ENCODE measurements at regions not wholly inside any gene's neighbourhood (a gene's known extent, or its start where the extent isn't known, plus 50 kb on each side); places are given as distances from the start of the nearest gene placed in this dataset.

DNA sequence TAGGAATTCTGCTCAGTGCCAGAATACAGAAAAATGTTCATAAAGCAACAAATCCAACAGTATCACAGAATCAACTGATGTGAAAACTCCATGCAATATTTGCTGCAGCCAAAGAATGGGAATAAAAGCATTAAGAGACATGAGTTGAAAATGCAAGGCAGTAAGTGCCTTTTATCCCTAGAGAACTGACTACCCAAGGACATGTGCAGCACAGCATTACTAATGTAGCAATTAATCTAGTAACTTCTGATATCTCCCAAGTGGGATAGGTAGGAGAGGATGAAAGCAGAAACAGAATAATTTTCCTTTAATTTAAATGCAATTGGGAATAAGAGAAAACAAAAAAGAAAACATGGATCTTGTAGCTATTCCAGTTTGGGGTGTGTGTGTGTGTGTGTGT, 497.5 kb upstream of the CBLB start:
- DNase-seq = no peak

DNA sequence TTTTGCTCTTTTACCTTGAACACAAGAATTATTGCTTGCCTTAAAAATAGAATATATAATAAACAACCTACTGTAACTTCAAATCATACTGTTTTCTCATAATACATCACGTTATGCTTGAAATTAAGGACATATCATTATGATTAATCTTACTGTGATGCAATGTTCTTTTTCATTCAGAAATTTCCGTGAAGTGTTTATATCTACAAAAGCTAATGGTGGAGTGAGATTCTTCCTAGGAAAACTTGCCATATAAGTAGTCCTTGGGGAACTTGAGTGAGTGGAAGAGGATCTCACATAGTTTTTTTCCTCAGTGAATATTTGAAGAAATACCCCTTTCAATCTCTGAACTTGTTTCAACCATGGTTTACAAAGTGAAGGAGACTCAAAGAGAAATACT, 498.7 kb upstream of the CBLB start:
- DNase-seq = no peak

GRCh38 chr3:106371221-106371970, 502.6 kb upstream of the CBLB start:
- DNase-seq = no peak

DNA sequence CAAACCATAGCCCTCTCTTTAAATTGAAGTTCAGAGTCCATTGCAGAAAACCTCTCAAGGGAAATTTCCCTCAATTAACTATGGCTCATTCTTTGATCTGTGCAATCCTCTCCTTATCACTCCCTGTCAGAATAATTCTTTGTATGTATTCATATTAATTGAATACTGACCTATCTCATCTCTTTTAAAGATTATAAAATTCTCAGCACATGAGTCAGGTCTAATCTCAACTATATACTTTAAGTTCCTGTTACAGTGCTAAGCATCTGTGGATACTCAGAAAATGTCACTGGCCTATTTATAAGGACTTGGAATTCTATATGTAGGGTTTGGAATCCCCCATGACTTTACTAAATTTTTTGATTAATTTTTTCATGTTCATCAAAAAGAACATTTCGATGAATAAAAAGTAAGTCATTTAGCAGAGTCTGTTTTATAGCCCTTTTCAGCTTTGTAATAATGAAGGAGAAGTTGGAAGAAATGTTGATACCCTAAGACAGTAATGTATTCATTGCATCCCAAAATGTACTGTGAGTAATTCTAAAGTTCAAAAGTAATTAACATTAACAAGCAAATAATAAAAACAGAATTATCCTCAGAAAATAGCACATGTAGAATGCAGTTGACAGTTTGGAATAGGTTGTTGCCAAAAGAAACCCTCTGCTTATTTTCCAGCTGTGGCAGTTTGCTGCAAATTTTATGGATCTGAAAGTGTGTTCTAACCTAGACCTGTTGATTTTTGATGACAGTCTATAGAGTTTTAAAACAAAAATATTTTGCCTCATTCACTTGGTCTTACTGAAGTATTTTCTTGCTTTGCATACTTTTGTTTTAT, 503.4 kb upstream of the CBLB start:
- no peak for DNase-seq

DNA sequence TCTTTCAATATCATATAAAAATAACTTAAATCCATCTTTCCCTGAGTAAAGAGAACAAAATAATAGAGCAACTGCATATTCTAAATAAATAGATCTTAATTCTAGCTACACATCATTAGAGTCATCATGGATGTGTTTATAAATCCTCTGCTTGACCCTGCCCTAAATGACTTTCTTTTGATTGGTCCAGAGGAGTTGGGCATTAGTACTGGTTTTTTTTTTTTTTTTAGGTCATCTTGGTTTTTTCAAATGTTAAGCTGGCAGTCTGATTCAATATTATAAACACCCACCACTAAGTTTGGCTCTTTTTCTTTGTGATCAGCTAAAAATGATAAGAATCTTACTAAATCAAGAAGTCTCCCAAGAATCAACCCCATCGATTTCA, 504.0 kb upstream of the CBLB start:
- no peak for DNase-seq

DNA sequence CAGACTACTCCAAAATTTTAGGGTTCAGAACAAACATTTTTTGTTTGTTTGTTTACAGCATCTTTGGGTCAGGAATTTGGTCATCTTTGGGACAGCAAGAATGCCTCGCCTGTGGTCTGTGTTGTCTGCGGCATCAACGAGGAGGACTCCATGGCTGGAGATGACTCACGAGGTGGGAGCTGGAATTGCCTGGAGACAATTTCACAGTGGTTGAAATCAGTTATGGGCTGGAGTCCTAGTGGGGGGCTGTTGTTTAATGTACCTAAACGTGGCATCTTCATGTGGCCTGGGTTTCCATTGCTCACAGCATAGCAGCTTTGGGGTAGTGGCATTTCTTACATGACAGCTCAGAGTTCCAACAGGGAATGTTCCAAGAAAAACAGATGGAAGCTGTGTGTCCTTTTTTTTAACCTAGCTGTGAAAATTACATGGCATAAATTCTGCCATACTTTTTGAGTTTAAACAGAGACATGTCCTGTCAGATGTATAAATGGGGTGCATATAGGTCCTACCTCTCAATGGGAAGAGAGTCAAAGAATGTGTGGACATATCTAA, 507.3 kb upstream of the CBLB start:
- no peak for DNase-seq

GRCh38 chr3:106379251-106379750, 510.5 kb upstream of the CBLB start:
- DNase-seq = no peak

- DNase-seq = no peak
Observed at GRCh38 chr3:106380232-106380631, 511.4 kb upstream of the CBLB start.

DNA sequence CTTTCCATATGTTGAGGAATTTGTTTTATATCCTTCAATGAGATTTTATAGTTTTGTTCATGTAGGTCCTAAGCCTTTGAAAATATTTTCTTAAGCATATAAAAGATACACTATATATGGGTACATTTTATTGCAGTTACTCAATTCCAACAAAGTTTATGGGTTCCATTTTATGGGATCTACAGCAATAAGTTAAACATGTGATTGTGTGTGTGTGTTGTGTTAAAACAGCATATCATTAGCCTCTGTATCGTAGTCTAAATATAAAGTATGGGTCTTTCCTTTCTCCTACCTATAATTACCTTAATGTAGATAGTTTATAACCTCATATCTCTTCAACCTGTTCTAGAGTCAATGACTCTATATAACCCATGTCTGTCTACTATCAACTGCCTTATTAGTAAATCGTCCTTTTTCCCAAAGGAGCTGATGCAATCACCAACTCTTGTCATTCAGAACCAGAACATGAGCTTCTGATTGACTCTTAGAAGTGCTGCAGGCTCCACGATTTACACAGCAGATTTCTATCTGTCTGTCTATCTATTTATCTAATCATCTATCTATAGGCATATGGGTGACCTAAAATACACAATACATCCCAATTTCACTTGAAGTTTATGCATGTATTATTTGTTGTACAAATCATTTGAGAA, 512.6 kb upstream of the CBLB start:
- DNase-seq = no peak

- DNase-seq = peak; percentile 44
Observed at GRCh38 chr3:106381939-106382335, 513.1 kb upstream of the CBLB start.

- DNase-seq = no peak
Observed at GRCh38 chr3:106386050-106386449, 517.2 kb upstream of the CBLB start.

DNA sequence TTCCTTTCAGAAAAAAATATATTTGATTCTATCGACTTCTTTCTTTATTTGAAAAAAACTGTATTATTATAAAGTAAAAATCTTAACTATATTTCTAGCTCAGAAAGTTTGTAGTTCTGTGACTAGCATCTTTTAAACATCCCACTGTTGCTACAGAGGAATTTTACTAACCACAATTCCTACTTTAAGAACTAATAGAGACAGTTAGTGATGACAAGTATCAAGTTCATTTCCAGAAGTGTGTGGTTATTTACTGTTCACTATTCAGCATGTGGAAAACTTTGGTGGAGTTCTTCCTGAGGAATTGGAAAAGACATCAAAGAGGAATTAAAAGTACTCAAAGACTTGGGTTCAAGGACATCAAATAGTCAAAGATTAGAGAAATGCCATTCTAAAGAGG, 524.1 kb upstream of the CBLB start:
- no peak for DNase-seq

DNA sequence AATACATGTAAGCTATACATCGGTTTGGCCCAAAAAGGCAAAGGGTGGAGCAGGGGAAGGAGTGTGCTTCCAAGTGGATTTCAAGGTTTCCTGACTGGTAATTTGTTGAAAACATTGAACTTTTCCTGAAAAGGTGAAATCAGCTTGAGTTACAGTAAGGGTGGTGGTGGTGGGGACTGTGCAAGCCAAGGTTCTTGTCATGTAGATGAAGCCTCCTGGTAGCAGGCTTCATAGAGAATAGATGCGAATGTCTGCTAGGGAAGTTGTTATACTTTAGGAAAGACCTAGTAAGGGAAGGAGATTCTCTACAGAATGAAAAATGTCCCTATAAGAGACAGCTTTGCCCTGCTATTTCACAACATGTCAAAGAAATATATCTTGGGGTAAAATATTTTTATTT, 528.2 kb upstream of the CBLB start:
- no peak for DNase-seq

DNA sequence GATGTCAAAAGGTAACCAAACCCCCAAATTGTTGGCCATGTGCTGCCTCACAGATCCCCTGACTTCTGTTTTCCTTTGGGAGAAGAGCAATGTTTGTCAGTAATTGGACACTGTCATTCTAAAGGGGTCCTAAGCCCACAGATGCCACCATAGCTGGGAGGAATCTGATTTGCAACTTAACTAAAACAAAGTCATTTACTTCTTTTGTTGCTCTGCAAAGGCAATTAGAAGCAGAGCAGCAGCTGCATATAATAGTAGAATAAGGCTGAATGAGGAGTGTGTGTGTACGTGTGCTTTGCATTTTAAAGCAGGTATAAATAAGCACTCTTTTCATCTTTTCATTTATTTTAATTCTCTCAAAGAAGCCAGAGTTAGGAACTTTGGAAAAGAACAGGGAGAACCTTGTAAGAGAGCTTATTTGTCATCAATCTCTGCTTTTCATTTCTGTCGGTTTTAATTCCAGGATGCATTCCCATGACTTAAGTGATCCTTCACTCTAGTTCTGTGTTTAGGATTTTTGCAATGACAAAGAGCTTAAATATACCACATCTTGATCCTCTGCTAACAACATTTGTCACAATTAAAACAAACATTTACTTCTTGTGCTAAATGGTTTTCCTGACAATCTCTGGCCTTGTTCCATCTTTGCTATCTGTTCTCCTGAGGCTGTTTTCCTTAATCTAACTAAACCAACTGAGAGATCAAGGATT, 530.2 kb upstream of the CBLB start:
- DNase-seq = no peak

- no peak for DNase-seq
Observed at GRCh38 chr3:106399761-106400160, 530.9 kb upstream of the CBLB start.

GRCh38 chr3:106401666-106402490, 533.1 kb upstream of the CBLB start:
- no peak for DNase-seq

DNA sequence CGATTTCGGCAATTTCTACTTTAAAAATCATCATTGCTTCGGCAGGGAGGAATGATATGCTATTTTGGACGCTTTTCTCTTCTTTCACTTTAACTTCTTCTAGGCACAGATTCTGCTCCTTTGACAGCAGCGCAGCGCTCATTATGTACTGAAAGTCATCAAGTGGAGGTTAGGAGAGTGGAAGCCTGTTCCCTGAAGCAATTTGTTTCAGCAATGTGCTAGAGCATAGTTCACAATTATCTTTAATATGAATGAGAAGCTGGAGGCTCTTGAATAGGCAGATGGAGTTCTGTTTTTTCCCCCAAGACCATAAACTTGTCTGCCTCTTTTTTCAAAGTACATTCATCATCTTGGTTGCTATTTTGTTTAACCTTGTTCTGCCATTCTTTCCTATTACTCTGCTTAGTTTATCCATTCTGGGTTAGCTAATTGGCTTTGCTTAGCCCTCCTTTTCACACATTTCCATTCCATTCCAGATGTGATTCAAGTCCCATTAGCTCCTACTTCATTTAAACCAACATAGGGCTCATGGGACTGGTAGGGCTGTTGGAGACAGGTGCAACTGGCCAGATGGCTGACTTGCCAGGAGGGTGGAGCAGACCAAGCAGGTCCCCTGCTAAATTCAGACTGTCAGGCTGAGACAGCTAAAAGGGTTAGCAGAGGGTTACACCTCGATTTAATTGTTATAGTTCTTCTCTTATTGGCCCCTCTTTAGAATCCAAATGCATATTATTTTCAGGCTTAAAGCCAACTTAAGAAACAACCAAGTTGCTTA, 534.7 kb upstream of the CBLB start:
- DNase-seq = peak; percentile 9

- DNase-seq = no peak
Observed at GRCh38 chr3:106413683-106414082, 544.9 kb upstream of the CBLB start.

GRCh38 chr3:106420628-106421027, 551.8 kb upstream of the CBLB start:
- no peak for DNase-seq

DNA sequence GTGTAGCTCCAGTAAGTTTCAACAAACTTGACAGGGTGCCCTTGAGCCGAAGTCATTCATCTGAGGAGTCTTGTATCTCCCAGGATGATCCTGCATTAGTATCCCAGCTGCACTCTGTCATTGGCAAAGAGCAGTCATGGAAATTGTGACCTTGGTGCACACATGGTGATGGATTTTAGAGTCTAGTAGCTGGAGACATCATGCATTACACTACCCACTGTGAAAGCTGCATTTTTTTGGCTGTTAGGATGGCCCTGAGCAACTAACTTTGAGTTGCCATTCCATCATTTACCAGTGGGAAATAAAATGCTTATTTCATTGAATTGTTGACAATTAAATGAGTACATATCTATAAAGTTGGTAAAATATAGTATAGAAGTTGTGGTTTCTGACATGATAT, 552.6 kb upstream of the CBLB start:
- DNase-seq = no peak

- no peak for DNase-seq
Observed at GRCh38 chr3:106421909-106422308, 553.1 kb upstream of the CBLB start.

Measured in NCI-H1694 (cell line).